ENCODE measurements at regions not wholly inside any gene's neighbourhood (a gene's known extent, or its start where the extent isn't known, plus 50 kb on each side); places are given as distances from the start of the nearest gene placed in this dataset.

GRCh38 chr6:48472091-48472490 is 361.1 kb upstream of the PTCHD4 start:
- POLR2A ChIA-PET: no interaction called here

DNA sequence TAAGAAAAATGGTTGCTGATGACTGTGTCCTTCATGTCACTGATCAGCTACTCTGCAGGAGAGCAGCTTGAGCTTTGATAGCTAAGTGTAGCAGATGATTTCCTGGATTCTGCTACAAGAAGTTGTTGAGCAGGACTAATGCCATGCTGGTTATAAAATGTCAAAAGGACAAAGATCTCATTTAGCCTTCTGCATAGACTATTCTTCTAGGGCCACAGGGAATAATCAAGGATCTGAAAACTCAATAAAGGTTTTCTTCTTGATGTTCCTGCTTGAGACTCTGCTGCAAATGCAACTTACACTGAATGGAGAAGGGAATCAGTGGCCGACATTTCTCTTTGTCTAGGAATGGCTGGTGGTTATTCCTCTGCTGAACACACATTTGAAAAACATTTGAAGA is 360.3 kb upstream of the PTCHD4 start:
- Mint-ChIP-seq H3K4me3 (no peak overlapping the region), H3K36me3 (no peaks in the 10 kb centered on the region), H3K27me3 (no peaks in the 10 kb centered on the region), H3K27ac (no peak overlapping the region), H3K4me1 (no peaks in the 10 kb centered on the region), H3K9me3 (peaks cover 0 to 12% (median 8%) of the 10 kb centered on the region in 3 donors)
- ATAC-seq (replicated peaks in 1 of 4) (no peak), DNase-seq (no peak)
- Histone ChIP-seq H3K27me3 (replicated peaks in 1 of 2; ENCODE audit: control insufficient read depth in 2 of 2, extremely low read depth in 1 of 2, insufficient read depth in 2 of 2, low read length in 1 of 2) (no peaks in the 10 kb centered on the region), H3K4me1 (ENCODE audit: control insufficient read depth in 1 of 2, extremely low read depth in 1 of 2, insufficient read depth in 2 of 2, low read length in 2 of 2) (no peaks in the 10 kb centered on the region), H3K9me3 (no peaks in the 10 kb centered on the region), H3K4me3 (ENCODE audit: control insufficient read depth in 1 of 2, extremely low read depth in 1 of 2, low read length in 1 of 2) (no peak overlapping the region), H3K36me3 (ENCODE audit: control insufficient read depth in 2 of 2, extremely low read depth in 1 of 2, insufficient read depth in 1 of 2, low read length in 1 of 2) (no peaks in the 10 kb centered on the region), H3K27ac (ENCODE audit: low read length) (no peak overlapping the region)
- no CpG with 5 or more reads among the region's 1 CpG for WGBS (ENCODE audit: insufficient coverage)
- POLR2A ChIA-PET: no interaction called here
- CTCF ChIA-PET: no interaction called here

More at GRCh38 chr6:48472091-48472490, 361.1 kb upstream of the PTCHD4 start:
- Histone ChIP-seq H3K9me3 (no peaks in the 10 kb centered on the region), H3K4me1 (ENCODE audit: control insufficient read depth in 1 of 2, extremely low read depth in 1 of 2, insufficient read depth in 2 of 2, low read length in 2 of 2) (no peaks in the 10 kb centered on the region), H3K27ac (ENCODE audit: low read length) (no peak overlapping the region), H3K27me3 (replicated peaks in 1 of 2; ENCODE audit: control insufficient read depth in 2 of 2, extremely low read depth in 1 of 2, insufficient read depth in 2 of 2, low read length in 1 of 2) (no peaks in the 10 kb centered on the region), H3K36me3 (ENCODE audit: control insufficient read depth in 2 of 2, extremely low read depth in 1 of 2, insufficient read depth in 1 of 2, low read length in 1 of 2) (no peaks in the 10 kb centered on the region), H3K4me3 (ENCODE audit: control insufficient read depth in 1 of 2, extremely low read depth in 1 of 2, low read length in 1 of 2) (no peak overlapping the region)
- Mint-ChIP-seq H3K27me3 (no peaks in the 10 kb centered on the region), H3K27ac (no peak overlapping the region), H3K9me3 (peaks cover 0 to 11% (median 11%) of the 10 kb centered on the region in 3 donors), H3K36me3 (no peaks in the 10 kb centered on the region), H3K4me3 (no peak overlapping the region), H3K4me1 (no peaks in the 10 kb centered on the region)
- CTCF ChIA-PET: no interaction called here
- no peak for ATAC-seq (replicated peaks in 1 of 4)
- no peak for DNase-seq

DNA sequence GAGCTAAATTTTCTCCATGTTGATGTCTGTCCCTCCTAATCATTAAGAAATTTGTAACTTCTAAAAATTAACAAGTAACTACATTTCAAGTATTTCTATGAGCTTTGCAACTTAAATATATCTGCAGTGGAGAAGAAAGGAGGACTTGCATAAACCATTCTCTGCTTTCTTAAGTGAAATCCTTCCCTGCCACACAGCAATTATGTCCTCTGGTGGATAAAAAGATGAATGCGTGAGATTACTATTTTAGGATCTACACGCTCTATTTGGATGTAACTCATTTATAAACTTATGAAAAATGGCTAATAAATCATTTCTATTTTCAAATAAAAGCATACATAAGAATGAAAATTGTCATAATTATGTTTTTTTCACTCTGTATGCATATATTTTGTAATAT is 338.0 kb upstream of the PTCHD4 start:
- CTCF ChIA-PET: no interaction called here
- no peak overlapping the region for H3K4me3 Mint-ChIP-seq
- H3K4me1 Mint-ChIP-seq: no peaks in the 10 kb centered on the region
- Histone ChIP-seq H3K27ac (ENCODE audit: low read length) (no peak overlapping the region), H3K36me3 (ENCODE audit: control insufficient read depth in 2 of 2, extremely low read depth in 1 of 2, insufficient read depth in 1 of 2, low read length in 1 of 2) (no peaks in the 10 kb centered on the region), H3K4me3 (ENCODE audit: control insufficient read depth in 1 of 2, extremely low read depth in 1 of 2, low read length in 1 of 2) (no peak overlapping the region), H3K27me3 (replicated peaks in 1 of 2; ENCODE audit: control insufficient read depth in 2 of 2, extremely low read depth in 1 of 2, insufficient read depth in 2 of 2, low read length in 1 of 2) (no peaks in the 10 kb centered on the region), H3K4me1 (ENCODE audit: control insufficient read depth in 1 of 2, extremely low read depth in 1 of 2, insufficient read depth in 2 of 2, low read length in 2 of 2) (no peaks in the 10 kb centered on the region), H3K9me3 (no peaks in the 10 kb centered on the region)
- H3K9me3 Mint-ChIP-seq: peaks cover 11 to 30% (median 30%) of the 10 kb centered on the region in 3 donors
- no CpG with 5 or more reads among the region's 2 CpGs for WGBS (ENCODE audit: insufficient coverage)
- H3K36me3 Mint-ChIP-seq: no peaks in the 10 kb centered on the region
- ATAC-seq (replicated peaks in 1 of 4): no peak
- DNase-seq: no peak
- H3K27me3 Mint-ChIP-seq: no peaks in the 10 kb centered on the region
- POLR2A ChIA-PET: no interaction called here
- no peak overlapping the region for H3K27ac Mint-ChIP-seq

GRCh38 chr6:48447251-48447650 is 336.3 kb upstream of the PTCHD4 start:
- Mint-ChIP-seq H3K4me1 (no peaks in the 10 kb centered on the region), H3K9me3 (peaks cover 10 to 28% (median 24%) of the 10 kb centered on the region in 3 donors), H3K27me3 (no peaks in the 10 kb centered on the region), H3K4me3 (no peak overlapping the region), H3K36me3 (no peaks in the 10 kb centered on the region), H3K27ac (no peak overlapping the region)
- no peak overlapping the region for H3K4me3 ChIP-seq (ENCODE audit: control insufficient read depth in 1 of 2, extremely low read depth in 1 of 2, low read length in 1 of 2)
- CTCF ChIA-PET: no interaction called here
- H3K9me3 ChIP-seq: no peaks in the 10 kb centered on the region
- no peaks in the 10 kb centered on the region for H3K4me1 ChIP-seq (ENCODE audit: control insufficient read depth in 1 of 2, extremely low read depth in 1 of 2, insufficient read depth in 2 of 2, low read length in 2 of 2)
- no peak overlapping the region for H3K27ac ChIP-seq (ENCODE audit: low read length)
- no peaks in the 10 kb centered on the region for H3K36me3 ChIP-seq (ENCODE audit: control insufficient read depth in 2 of 2, extremely low read depth in 1 of 2, insufficient read depth in 1 of 2, low read length in 1 of 2)
- no peak for DNase-seq
- no peaks in the 10 kb centered on the region for H3K27me3 ChIP-seq (replicated peaks in 1 of 2; ENCODE audit: control insufficient read depth in 2 of 2, extremely low read depth in 1 of 2, insufficient read depth in 2 of 2, low read length in 1 of 2)
- POLR2A ChIA-PET: no interaction called here
- WGBS (ENCODE audit: insufficient coverage): 100% methylated on average over 1 of the region's 5 CpGs
- ATAC-seq (replicated peaks in 1 of 4): no peak

DNA sequence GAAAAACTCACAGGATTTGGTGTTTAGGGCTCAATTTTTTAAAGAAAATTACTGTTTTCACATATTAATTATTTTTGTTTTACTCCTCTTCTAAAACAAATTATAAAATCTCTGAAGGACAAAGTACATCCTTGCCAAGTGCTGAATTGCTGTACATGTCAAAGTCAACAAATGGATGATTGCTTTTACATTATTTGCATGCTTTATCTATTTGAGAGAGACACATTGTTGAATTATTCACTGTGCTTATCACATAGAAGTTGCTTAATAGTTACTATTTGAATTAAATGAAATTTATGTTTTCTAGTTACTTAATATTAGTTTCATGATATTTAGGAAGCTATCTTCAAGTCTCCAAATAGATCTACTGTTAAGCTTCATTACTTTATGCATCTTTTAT is 318.6 kb upstream of the PTCHD4 start:
- CTCF ChIA-PET: no interaction called here

GRCh38 chr6:48429021-48429420 is 318.0 kb upstream of the PTCHD4 start:
- H3K27me3 Mint-ChIP-seq: no peaks in the 10 kb centered on the region
- H3K36me3 Mint-ChIP-seq: no peaks in the 10 kb centered on the region
- peaks cover 5 to 10% (median 7%) of the 10 kb centered on the region in 3 donors for H3K9me3 Mint-ChIP-seq
- H3K9me3 ChIP-seq: no peaks in the 10 kb centered on the region
- H3K27me3 ChIP-seq (replicated peaks in 1 of 2; ENCODE audit: control insufficient read depth in 2 of 2, extremely low read depth in 1 of 2, insufficient read depth in 2 of 2, low read length in 1 of 2): no peaks in the 10 kb centered on the region
- no peaks in the 10 kb centered on the region for H3K36me3 ChIP-seq (ENCODE audit: control insufficient read depth in 2 of 2, extremely low read depth in 1 of 2, insufficient read depth in 1 of 2, low read length in 1 of 2)
- ChIA-PET POLR2A (no interaction called here), CTCF (no interaction called here)
- no peak overlapping the region for H3K4me3 ChIP-seq (ENCODE audit: control insufficient read depth in 1 of 2, extremely low read depth in 1 of 2, low read length in 1 of 2)
- no peaks in the 10 kb centered on the region for H3K4me1 ChIP-seq (ENCODE audit: control insufficient read depth in 1 of 2, extremely low read depth in 1 of 2, insufficient read depth in 2 of 2, low read length in 2 of 2)
- H3K4me1 Mint-ChIP-seq: no peaks in the 10 kb centered on the region
- no peak overlapping the region for H3K27ac ChIP-seq (ENCODE audit: low read length)
- no peak for ATAC-seq (replicated peaks in 1 of 4)
- no peak for DNase-seq
- no peak overlapping the region for H3K27ac Mint-ChIP-seq
- no peak overlapping the region for H3K4me3 Mint-ChIP-seq

More for the DNA sequence above, 318.6 kb upstream of the PTCHD4 start:
- no peaks in the 10 kb centered on the region for H3K4me1 ChIP-seq (ENCODE audit: control insufficient read depth in 1 of 2, extremely low read depth in 1 of 2, insufficient read depth in 2 of 2, low read length in 2 of 2)
- H3K9me3 ChIP-seq: no peaks in the 10 kb centered on the region
- H3K4me3 ChIP-seq (ENCODE audit: control insufficient read depth in 1 of 2, extremely low read depth in 1 of 2, low read length in 1 of 2): no peak overlapping the region
- peaks cover 5 to 10% (median 7%) of the 10 kb centered on the region in 3 donors for H3K9me3 Mint-ChIP-seq
- H3K4me3 Mint-ChIP-seq: no peak overlapping the region
- no peaks in the 10 kb centered on the region for H3K36me3 Mint-ChIP-seq
- ATAC-seq (replicated peaks in 1 of 4) (no peak), DNase-seq (no peak)
- POLR2A ChIA-PET: no interaction called here
- H3K4me1 Mint-ChIP-seq: no peaks in the 10 kb centered on the region
- H3K27me3 ChIP-seq (replicated peaks in 1 of 2; ENCODE audit: control insufficient read depth in 2 of 2, extremely low read depth in 1 of 2, insufficient read depth in 2 of 2, low read length in 1 of 2): no peaks in the 10 kb centered on the region
- H3K27ac Mint-ChIP-seq: no peak overlapping the region
- H3K27me3 Mint-ChIP-seq: no peaks in the 10 kb centered on the region
- no peaks in the 10 kb centered on the region for H3K36me3 ChIP-seq (ENCODE audit: control insufficient read depth in 2 of 2, extremely low read depth in 1 of 2, insufficient read depth in 1 of 2, low read length in 1 of 2)
- H3K27ac ChIP-seq (ENCODE audit: low read length): no peak overlapping the region

- H3K4me1 Mint-ChIP-seq: no peaks in the 10 kb centered on the region
- H3K36me3 Mint-ChIP-seq: no peaks in the 10 kb centered on the region
- H3K27me3 ChIP-seq (replicated peaks in 1 of 2; ENCODE audit: control insufficient read depth in 2 of 2, extremely low read depth in 1 of 2, insufficient read depth in 2 of 2, low read length in 1 of 2): no peaks in the 10 kb centered on the region
- no peaks in the 10 kb centered on the region for H3K36me3 ChIP-seq (ENCODE audit: control insufficient read depth in 2 of 2, extremely low read depth in 1 of 2, insufficient read depth in 1 of 2, low read length in 1 of 2)
- no peaks in the 10 kb centered on the region for H3K9me3 ChIP-seq
- CTCF ChIA-PET: no interaction called here
- H3K27ac Mint-ChIP-seq: no peak overlapping the region
- 60% methylated on average over 1 of the region's 3 CpGs for WGBS (ENCODE audit: insufficient coverage)
- H3K27ac ChIP-seq (ENCODE audit: low read length): no peak overlapping the region
- DNase-seq (no peak), ATAC-seq (replicated peaks in 1 of 4) (no peak)
- POLR2A ChIA-PET: no interaction called here
- H3K27me3 Mint-ChIP-seq: no peaks in the 10 kb centered on the region
- H3K4me3 Mint-ChIP-seq: no peak overlapping the region
- no peaks in the 10 kb centered on the region for H3K4me1 ChIP-seq (ENCODE audit: control insufficient read depth in 1 of 2, extremely low read depth in 1 of 2, insufficient read depth in 2 of 2, low read length in 2 of 2)
- H3K4me3 ChIP-seq (ENCODE audit: control insufficient read depth in 1 of 2, extremely low read depth in 1 of 2, low read length in 1 of 2): no peak overlapping the region
- H3K9me3 Mint-ChIP-seq: peaks cover 2 to 10% (median 3%) of the 10 kb centered on the region in 3 donors
Measured at GRCh38 chr6:48426636-48427035, 315.6 kb upstream of the PTCHD4 start.
